Tibial nerve (tissue), 4 donors: ENCODE measurements at regions not wholly inside any gene's neighbourhood (a gene's known extent, or its start where the extent isn't known, plus 50 kb on each side); places are given as distances from the start of the nearest gene placed in this dataset.

Source experiments
- CTCF ChIP-seq, 5 experiments: fragments of 200-600 bp in 3 of 5; fragments of 450-650 bp in 2 of 5; sonication (generic) in 3 of 5; IDR thresholded peaks; one replicate each; pipeline ENCODE4 v1.5.1; 2016 to 2019; ENCODE audit warnings: antibody characterized with exemption in 5 of 5, mild to moderate bottlenecking in 3 of 5, moderate library complexity in 2 of 5
- EP300 ChIP-seq, 2 donors: sonication (generic); formaldehyde crosslinking; IDR thresholded peaks; one replicate each; pipeline ENCODE4 v1.6.1; 2017; ENCODE audit warnings: antibody characterized with exemption in 2 of 2, mild to moderate bottlenecking in 1 of 2
- POLR2A ChIP-seq, 2 donors: fragments of 450-650 bp; IDR thresholded peaks; one replicate each; pipeline ENCODE4 v1.6.1; 2017; ENCODE audit warnings: antibody characterized with exemption in 2 of 2, mild to moderate bottlenecking in 2 of 2, moderate library complexity in 2 of 2

- TF ChIP-seq CTCF (IDR thresholded peaks at IDR 0.05) (no peak), POLR2A (IDR thresholded peaks at IDR 0.05) (no peak), EP300 (IDR thresholded peaks at IDR 0.05) (no peak)
These were observed 112.0 kb upstream of the CLDN10 start for GRCh38 chr13:95440441-95441088.
